WERI-Rb-1 (cell line): ENCODE measurements at regions not wholly inside any gene's neighbourhood (a gene's known extent, or its start where the extent isn't known, plus 50 kb on each side); places are given as distances from the start of the nearest gene placed in this dataset.

Source experiments
- DNase-seq: peaks from one replicate; pipeline ENCODE4 v3.0.0-alpha.2; 2020
- H3K27ac ChIP-seq: fragments of 250-450 bp; sonication (Bioruptor Pico); 2 replicates; pipeline ENCODE4 v1.5.1; 2020; ENCODE audit warnings: mild to moderate bottlenecking, moderate library complexity
- H3K27me3 ChIP-seq: fragments of 250-450 bp; sonication (Bioruptor Pico); 2 replicates; pipeline ENCODE4 v1.5.1; 2021; ENCODE audit warnings: mild to moderate bottlenecking, low read depth, moderate library complexity; ENCODE audit not compliant: insufficient read depth, severe bottlenecking
- H3K36me3 ChIP-seq: fragments of 250-450 bp; sonication (Bioruptor Pico); 2 replicates; pipeline ENCODE4 v1.5.1; 2020; ENCODE audit warnings: mild to moderate bottlenecking, moderate library complexity
- H3K4me3 ChIP-seq: 2 replicates; pipeline ENCODE4 v1.5.1; 2011; ENCODE audit warnings: low read depth, mild to moderate bottlenecking, control low read depth, low read length
- H3K9me3 ChIP-seq: fragments of 250-450 bp; sonication (Bioruptor Pico); 2 replicates; pipeline ENCODE4 v1.5.1; 2021; ENCODE audit warnings: mild to moderate bottlenecking, moderate library complexity; ENCODE audit not compliant: severe bottlenecking
- CTCF ChIP-seq: IDR thresholded peaks from 2 replicates; pipeline ENCODE4 v1.5.1; 2011; ENCODE audit warnings: low read depth, mild to moderate bottlenecking, control low read depth, inconsistent platforms, low read length

GRCh38 chr18:73746101-73746500 is 401.5 kb downstream of the FBXO15 start:
- TF ChIP-seq CTCF = no peak
- Histone ChIP-seq H3K4me3 (no peak overlapping the region), H3K9me3 (no peaks in the 10 kb centered on the region), H3K36me3 (no peaks in the 10 kb centered on the region), H3K27me3 (no peaks in the 10 kb centered on the region), H3K27ac (no peak overlapping the region)
- DNase-seq = no peak

GRCh38 chr18:73742957-73743356 is 404.7 kb downstream of the FBXO15 start:
- H3K36me3 ChIP-seq = no peaks in the 10 kb centered on the region
- H3K4me3 ChIP-seq = no peak overlapping the region
- no peak overlapping the region for H3K27ac ChIP-seq
- H3K27me3 ChIP-seq = no peaks in the 10 kb centered on the region
- no peak for DNase-seq
- no peak for TF ChIP-seq CTCF
- no peaks in the 10 kb centered on the region for H3K9me3 ChIP-seq

GRCh38 chr18:73741946-73742345 is 405.7 kb downstream of the FBXO15 start:
- TF ChIP-seq CTCF = no peak
- H3K36me3 ChIP-seq = no peaks in the 10 kb centered on the region
- H3K27me3 ChIP-seq = no peaks in the 10 kb centered on the region
- DNase-seq = no peak
- H3K9me3 ChIP-seq = no peaks in the 10 kb centered on the region
- H3K4me3 ChIP-seq = no peak overlapping the region
- H3K27ac ChIP-seq = no peak overlapping the region

- Histone ChIP-seq H3K4me3 (no peak overlapping the region), H3K36me3 (no peaks in the 10 kb centered on the region), H3K27me3 (no peaks in the 10 kb centered on the region), H3K27ac (no peak overlapping the region), H3K9me3 (no peaks in the 10 kb centered on the region)
- DNase-seq = no peak
- TF ChIP-seq CTCF = no peak
Measured at GRCh38 chr18:73739098-73739497, 408.5 kb downstream of the FBXO15 start.

GRCh38 chr18:73737990-73738389 is 409.6 kb downstream of the FBXO15 start:
- DNase-seq = no peak
- Histone ChIP-seq H3K27me3 (no peaks in the 10 kb centered on the region), H3K36me3 (no peaks in the 10 kb centered on the region), H3K4me3 (no peak overlapping the region), H3K27ac (no peak overlapping the region), H3K9me3 (no peaks in the 10 kb centered on the region)
- TF ChIP-seq CTCF = no peak

GRCh38 chr18:73735836-73736235 is 411.8 kb downstream of the FBXO15 start:
- TF ChIP-seq CTCF = no peak
- no peak overlapping the region for H3K27ac ChIP-seq
- no peak overlapping the region for H3K4me3 ChIP-seq
- H3K27me3 ChIP-seq = no peaks in the 10 kb centered on the region
- no peaks in the 10 kb centered on the region for H3K36me3 ChIP-seq
- DNase-seq = no peak
- H3K9me3 ChIP-seq = no peaks in the 10 kb centered on the region
